HL-60 (cell line): ENCODE measurements at regions not wholly inside any gene's neighbourhood (a gene's known extent, or its start where the extent isn't known, plus 50 kb on each side); places are given as distances from the start of the nearest gene placed in this dataset.

Experiments
- DNase-seq, 2 experiments: peaks; one replicate each; pipeline ENCODE4 v3.0.0-alpha.2; 2010 to 2020; ENCODE audit warnings: low read depth in 1 of 2, low spot score in 1 of 2
- H3K27ac ChIP-seq: fragments of 250-450 bp; sonication (Bioruptor Pico); replicated peaks from 2 replicates; pipeline ENCODE4 v1.5.1; 2020; ENCODE audit warnings: mild to moderate bottlenecking, moderate library complexity
- H3K27me3 ChIP-seq: fragments of 250-450 bp; sonication (Bioruptor Pico); 2 replicates; pipeline ENCODE4 v1.5.1; 2021; ENCODE audit warnings: mild to moderate bottlenecking, moderate library complexity; ENCODE audit not compliant: insufficient read depth, poor library complexity, severe bottlenecking
- H3K4me3 ChIP-seq: replicated peaks from 2 replicates; pipeline ENCODE4 v1.5.1; 2011; ENCODE audit warnings: mild to moderate bottlenecking, control low read depth, low read length; ENCODE audit not compliant: insufficient read depth
- GABPA ChIP-seq: IDR thresholded peaks from 2 replicates; pipeline ENCODE4 v1.6.1; 2012; ENCODE audit warnings: low read depth
- POLR2AphosphoS5 ChIP-seq: IDR thresholded peaks from 2 replicates; pipeline ENCODE4 v1.6.1; 2012; ENCODE audit warnings: low read depth
- SPI1 ChIP-seq: IDR thresholded peaks from 2 replicates; pipeline ENCODE4 v1.6.1; 2012; ENCODE audit warnings: low read depth, mild to moderate bottlenecking, borderline replicate concordance
- TF ChIP-seq, protein P1 (sequence below): IDR thresholded peaks from 2 replicates; pipeline ENCODE4 v1.6.1; 2012; ENCODE audit warnings: low read depth; ENCODE audit not compliant: insufficient replicate concordance
- TF ChIP-seq, protein P2 (sequence below): IDR thresholded peaks from one replicate; pipeline ENCODE4 v1.5.1; 2011; ENCODE audit warnings: low read length, control low read depth, inconsistent platforms; ENCODE audit not compliant: insufficient read depth

DNA sequence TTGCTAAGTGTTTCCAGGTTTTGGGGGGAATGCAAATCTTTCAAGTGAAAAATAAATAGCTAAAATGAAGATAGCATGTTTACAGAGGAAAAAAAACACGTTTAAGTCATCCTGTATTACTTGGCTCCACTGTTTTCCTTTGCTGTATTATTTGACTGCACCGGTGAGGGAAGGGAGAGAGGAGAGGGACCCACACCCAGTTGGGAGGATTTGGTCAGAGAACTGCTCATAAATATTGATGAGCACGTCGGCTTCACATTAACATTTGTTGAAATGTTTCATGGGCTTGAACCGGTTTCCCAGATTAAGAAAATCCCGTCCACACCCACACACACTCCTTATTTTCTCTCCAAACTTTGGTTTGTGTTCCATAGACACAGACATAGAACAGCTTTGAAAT, 493.8 kb upstream of the MGMT start:
- DNase-seq: no peak
- Histone ChIP-seq H3K27ac (no peak overlapping the region), H3K27me3 (no peaks in the 10 kb centered on the region), H3K4me3 (no peak overlapping the region)
- TF ChIP-seq GABPA (no peak), SPI1 (no peak), POLR2AphosphoS5 (no peak)
- TF ChIP-seq, protein P1, sequence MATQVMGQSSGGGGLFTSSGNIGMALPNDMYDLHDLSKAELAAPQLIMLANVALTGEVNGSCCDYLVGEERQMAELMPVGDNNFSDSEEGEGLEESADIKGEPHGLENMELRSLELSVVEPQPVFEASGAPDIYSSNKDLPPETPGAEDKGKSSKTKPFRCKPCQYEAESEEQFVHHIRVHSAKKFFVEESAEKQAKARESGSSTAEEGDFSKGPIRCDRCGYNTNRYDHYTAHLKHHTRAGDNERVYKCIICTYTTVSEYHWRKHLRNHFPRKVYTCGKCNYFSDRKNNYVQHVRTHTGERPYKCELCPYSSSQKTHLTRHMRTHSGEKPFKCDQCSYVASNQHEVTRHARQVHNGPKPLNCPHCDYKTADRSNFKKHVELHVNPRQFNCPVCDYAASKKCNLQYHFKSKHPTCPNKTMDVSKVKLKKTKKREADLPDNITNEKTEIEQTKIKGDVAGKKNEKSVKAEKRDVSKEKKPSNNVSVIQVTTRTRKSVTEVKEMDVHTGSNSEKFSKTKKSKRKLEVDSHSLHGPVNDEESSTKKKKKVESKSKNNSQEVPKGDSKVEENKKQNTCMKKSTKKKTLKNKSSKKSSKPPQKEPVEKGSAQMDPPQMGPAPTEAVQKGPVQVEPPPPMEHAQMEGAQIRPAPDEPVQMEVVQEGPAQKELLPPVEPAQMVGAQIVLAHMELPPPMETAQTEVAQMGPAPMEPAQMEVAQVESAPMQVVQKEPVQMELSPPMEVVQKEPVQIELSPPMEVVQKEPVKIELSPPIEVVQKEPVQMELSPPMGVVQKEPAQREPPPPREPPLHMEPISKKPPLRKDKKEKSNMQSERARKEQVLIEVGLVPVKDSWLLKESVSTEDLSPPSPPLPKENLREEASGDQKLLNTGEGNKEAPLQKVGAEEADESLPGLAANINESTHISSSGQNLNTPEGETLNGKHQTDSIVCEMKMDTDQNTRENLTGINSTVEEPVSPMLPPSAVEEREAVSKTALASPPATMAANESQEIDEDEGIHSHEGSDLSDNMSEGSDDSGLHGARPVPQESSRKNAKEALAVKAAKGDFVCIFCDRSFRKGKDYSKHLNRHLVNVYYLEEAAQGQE: no peak
- TF ChIP-seq, protein P2, sequence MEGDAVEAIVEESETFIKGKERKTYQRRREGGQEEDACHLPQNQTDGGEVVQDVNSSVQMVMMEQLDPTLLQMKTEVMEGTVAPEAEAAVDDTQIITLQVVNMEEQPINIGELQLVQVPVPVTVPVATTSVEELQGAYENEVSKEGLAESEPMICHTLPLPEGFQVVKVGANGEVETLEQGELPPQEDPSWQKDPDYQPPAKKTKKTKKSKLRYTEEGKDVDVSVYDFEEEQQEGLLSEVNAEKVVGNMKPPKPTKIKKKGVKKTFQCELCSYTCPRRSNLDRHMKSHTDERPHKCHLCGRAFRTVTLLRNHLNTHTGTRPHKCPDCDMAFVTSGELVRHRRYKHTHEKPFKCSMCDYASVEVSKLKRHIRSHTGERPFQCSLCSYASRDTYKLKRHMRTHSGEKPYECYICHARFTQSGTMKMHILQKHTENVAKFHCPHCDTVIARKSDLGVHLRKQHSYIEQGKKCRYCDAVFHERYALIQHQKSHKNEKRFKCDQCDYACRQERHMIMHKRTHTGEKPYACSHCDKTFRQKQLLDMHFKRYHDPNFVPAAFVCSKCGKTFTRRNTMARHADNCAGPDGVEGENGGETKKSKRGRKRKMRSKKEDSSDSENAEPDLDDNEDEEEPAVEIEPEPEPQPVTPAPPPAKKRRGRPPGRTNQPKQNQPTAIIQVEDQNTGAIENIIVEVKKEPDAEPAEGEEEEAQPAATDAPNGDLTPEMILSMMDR: no peak

DNA sequence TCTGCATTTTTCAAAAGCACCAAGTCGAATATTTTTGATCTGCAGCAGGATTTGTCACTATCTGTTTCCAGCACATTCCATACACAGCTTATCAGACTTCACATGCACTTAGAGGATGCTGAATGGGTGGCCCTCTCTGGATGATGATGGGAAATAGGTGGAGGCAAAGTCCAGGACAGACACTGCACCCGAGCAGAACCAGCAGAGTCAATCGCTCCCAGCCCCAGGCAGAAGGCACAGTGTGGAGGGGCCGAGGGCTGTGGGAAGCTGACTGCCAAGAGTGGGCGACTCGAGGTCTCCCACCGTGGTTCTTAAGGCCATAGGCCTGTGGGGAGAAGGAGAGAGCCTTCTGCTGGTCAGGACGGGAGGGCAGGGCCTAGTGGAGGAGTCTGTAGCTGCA, 490.2 kb upstream of the MGMT start:
- Histone ChIP-seq H3K4me3 (no peak overlapping the region), H3K27ac (no peak overlapping the region), H3K27me3 (no peaks in the 10 kb centered on the region)
- no peak for DNase-seq
- TF ChIP-seq, protein P1: no peak
- TF ChIP-seq GABPA (no peak), POLR2AphosphoS5 (no peak), SPI1 (no peak)
- TF ChIP-seq, protein P2: no peak

DNA sequence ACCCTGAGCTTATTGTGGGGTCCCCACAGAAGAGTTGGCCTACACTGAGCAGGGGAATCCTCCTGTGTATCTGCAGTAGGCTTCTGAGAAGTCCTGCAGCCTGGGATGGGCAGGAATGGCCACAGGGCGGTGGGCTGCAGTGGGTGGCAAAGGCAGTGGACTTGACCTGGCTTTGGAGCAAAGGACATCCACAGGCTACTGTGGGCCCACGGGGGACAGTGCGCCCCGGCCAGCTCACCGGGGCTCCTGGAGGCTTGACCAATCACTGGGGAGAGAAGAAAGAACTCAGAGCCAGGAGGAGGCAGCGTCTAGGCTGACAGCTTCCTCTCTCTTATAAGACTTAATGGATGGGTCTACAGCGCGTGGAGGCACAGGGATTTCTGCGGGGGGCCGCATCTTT, 488.8 kb upstream of the MGMT start:
- Histone ChIP-seq H3K4me3 (no peak overlapping the region), H3K27ac (no peak overlapping the region), H3K27me3 (no peaks in the 10 kb centered on the region)
- TF ChIP-seq SPI1 (no peak), POLR2AphosphoS5 (no peak), GABPA (no peak)
- TF ChIP-seq, protein P2: no peak
- TF ChIP-seq, protein P1: no peak
- DNase-seq: no peak
